Brain microvascular endothelial cell (primary cell): ENCODE measurements at regions not wholly inside any gene's neighbourhood (a gene's known extent, or its start where the extent isn't known, plus 50 kb on each side); places are given as distances from the start of the nearest gene placed in this dataset.

ENCODE experiments used
- DNase-seq: peaks from one replicate; pipeline ENCODE4 v3.0.0-alpha.2; 2020
- H3K27ac ChIP-seq: fragments of 250-450 bp; sonication (Bioruptor Pico); 2 replicates; pipeline ENCODE4 v1.5.1; 2020; ENCODE audit warnings: mild to moderate bottlenecking, moderate library complexity
- H3K27me3 ChIP-seq: fragments of 250-450 bp; sonication (Bioruptor Pico); replicated peaks from 2 replicates; pipeline ENCODE4 v1.5.1; 2020; ENCODE audit warnings: mild to moderate bottlenecking
- H3K36me3 ChIP-seq: fragments of 250-450 bp; sonication (Bioruptor Pico); replicated peaks from 2 replicates; pipeline ENCODE4 v1.5.1; 2020; ENCODE audit warnings: mild to moderate bottlenecking
- H3K4me3 ChIP-seq: 2 replicates; pipeline ENCODE4 v1.5.1; 2011; ENCODE audit warnings: low read depth, mild to moderate bottlenecking, control low read depth, low read length, moderate library complexity
- CTCF ChIP-seq: IDR thresholded peaks from 2 replicates; pipeline ENCODE4 v1.5.1; 2011; ENCODE audit warnings: low read depth, mild to moderate bottlenecking, moderate library complexity, low read length, control low read depth, inconsistent platforms; ENCODE audit errors: missing control alignments
- in situ Hi-C: cut with HindIII; loops from 2 replicates; pipeline ENCODE4 v1.10.0; 2017; ENCODE audit warnings: low sequenced_read_pairs, low pct_ligation_motif_present

- no peak for TF ChIP-seq CTCF
- no peak for DNase-seq
- H3K4me3 ChIP-seq: no peak overlapping the region
- H3K27me3 ChIP-seq: no peaks in the 10 kb centered on the region
- H3K27ac ChIP-seq: no peak overlapping the region
- in situ Hi-C loops: no loop called here
- no peaks in the 10 kb centered on the region for H3K36me3 ChIP-seq
Measured at GRCh38 chr5:64015824-64016223, 53.6 kb upstream of the HTR1A start.
